NCI-H1417 (cell line): ENCODE measurements at regions not wholly inside any gene's neighbourhood (a gene's known extent, or its start where the extent isn't known, plus 50 kb on each side); places are given as distances from the start of the nearest gene placed in this dataset.
"Not testable (repeated sequence)": the region's sequence is repeated elsewhere in the genome, so short reads cannot be mapped to it uniquely, and the experiment has no call there.

ENCODE experiments used
- DNase-seq, 3 experiments: peaks; one replicate each; lab custom pipeline; 2025; lab: John Stamatoyannopoulos, UW

DNA sequence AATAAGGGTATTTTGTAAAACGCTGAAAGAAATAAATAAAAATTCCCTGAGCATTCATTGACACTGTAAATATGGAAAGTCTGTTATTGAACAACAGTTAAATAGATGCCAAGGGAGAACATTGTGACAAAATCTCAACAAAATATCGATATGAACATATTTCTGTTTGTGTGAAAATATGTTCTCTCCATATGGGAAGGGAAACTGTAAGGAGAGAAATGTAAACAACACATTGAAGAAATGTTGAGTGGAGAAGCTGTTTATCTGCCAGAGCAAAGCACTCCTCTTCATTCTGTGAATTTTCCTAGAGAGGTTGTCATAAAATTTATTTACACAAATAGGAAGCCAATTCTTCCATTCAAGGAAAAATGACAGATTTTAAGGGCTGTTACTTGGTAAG is 57.1 kb upstream of the EOMES start:
- DNase-seq, result no peak

DNA sequence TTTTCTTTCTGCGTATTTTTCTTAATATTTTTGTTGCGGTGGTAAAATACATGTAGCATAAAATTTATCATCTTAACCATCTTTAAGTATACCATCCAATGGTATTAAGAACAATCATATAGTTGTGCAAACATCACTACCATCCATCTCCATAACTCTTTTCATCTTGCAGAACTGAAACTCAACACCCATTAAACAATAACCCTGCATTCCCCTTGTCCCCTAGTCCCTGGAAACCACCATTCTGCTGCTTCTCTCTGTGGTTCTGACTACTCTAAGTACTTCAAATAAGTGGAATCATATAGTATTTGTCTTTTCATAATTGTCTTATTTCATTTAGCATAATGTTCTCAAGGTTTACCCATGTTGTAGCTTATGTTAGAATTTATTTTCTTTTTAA is 67.3 kb upstream of the EOMES start:
- no peak for DNase-seq

DNA sequence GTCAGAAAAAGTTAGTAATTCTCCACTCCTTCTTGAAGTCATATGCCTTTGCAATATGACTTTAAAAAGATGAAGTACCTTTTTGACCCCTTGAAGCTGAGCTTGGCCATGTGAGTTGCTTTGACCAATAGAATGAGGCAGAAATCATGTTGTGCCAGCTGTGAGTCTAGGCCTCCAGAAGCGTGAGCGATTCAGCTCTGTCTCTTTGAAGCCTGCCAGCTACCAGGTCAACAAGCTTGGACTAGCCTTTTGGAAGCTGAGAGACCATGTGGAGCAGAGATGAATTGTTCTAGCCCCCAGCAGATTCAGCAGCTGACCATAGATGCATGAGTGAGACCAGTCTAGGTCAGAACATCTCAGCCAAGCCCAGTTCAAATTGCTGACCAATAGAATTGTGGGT is 69.8 kb upstream of the EOMES start:
- DNase-seq, result no peak

DNA sequence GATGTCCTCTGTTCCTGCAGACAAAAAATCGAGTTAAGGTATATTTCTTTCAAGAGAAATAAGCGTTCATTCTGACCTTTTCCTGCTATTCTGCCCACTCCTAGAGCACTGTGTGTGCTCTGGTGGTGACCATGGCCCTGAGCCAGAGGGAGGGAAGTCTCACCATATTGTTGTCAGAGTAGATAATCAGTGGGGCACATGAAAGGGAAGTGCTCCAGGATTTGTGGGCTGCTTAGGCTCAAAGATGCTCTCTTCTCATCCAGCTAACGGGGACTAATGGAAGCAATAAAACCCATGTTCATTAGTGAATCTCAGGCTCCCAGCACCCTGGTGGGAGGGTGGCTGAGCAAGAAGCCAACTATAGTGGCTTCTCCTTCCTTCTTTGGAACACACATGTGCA is 70.7 kb upstream of the EOMES start:
- no peak for DNase-seq

DNA sequence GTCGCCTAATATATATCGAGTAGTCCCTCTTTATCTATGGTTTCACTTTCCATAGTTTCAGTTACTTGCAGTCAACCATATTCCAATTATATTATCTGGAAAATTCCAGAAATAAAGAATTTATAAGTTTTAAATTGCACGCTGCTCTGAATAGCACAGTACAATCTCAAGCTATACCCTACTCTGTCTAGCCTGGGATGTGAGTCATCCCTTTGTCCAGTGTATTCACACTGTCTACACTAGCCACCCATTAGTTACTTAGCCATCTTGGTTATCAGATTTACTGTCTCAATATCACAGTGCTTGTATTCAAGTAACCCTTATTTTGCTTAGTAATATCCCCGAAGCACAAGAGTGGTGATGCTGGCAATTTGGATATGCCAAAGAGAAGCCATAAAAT is 72.1 kb upstream of the EOMES start:
- DNase-seq, result no peak

DNA sequence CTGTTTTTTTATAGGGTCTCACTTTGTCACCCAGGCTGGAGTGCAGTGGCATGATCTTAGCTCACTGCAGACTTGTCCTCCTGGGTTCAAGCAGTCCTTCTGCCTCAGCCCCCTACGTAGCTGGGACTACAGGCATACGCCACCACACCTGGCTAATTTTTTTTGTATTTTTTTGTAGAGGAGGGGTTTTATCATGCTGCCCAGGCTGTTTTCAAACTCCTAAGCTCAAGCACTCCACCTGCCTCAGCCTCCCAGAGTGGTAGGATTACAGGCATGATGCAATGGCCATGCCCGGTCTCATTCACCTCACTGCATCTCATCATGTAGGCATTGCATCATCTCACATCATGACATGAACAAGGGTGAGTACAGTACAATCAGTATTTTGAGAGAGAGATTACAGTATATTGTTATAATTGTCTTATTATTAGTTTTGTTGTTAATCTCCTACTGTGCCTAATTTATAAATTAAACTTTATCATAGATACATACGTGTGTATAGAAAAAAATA is 74.3 kb upstream of the EOMES start:
- DNase-seq, result no peak

DNA sequence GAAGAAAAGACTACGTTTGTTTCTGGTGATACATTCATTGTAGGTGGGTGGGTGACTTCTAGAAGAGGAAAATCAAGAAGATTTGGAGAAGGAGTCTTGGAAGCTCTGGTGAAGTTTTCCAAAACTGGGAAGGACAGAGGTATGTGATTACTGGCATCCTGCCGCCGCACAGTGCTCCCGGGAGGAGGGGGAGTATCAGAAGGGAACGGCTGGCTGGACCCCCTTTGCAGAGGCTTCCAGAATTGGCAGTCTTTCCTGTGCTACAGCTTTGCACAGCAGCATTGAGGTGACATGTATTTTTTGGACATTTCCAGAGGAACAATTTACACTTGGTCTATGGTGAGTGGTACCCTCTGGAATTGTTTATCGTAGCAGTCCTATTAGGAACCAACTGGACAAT is 75.7 kb upstream of the EOMES start:
- DNase-seq, result no peak

DNA sequence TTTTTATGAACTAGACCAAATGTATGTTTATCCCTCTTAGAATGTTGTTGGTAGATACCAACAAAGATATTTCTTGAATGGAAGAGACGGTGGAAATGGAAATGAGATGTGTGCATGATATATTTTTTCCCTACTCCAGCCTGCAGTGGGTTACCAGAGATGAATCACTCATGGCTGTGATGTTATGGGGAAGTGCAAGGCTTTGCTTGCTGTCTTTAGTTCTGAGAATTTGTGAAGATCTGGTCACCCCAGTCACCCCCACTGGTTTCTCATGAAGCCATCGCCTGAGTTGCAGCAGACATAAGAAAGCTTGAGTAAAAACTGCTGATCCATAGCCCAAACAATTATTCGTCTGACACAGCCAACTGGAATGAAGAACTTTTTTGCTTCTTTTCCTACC is 78.1 kb upstream of the EOMES start:
- DNase-seq, result no peak

DNA sequence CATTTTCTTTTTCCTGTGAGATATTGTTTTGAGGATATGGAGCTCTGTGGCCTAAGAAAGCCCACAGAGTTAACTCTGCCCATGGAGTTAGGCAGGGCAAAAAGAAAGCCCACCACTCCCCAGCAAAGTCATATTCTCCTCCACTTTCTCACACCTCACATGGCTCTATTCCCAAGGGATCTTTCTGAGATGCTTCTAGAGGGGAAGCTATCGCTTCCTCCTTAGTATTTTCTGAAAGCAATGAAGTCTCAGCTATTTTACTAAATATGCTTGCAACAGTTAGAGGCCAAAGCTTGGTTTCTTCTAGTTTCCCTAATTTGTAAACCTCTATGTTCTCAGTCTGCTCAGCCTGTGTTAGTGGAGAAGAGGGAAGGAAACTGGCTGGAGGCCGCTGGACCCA is 80.3 kb upstream of the EOMES start:
- DNase-seq, result no peak

DNA sequence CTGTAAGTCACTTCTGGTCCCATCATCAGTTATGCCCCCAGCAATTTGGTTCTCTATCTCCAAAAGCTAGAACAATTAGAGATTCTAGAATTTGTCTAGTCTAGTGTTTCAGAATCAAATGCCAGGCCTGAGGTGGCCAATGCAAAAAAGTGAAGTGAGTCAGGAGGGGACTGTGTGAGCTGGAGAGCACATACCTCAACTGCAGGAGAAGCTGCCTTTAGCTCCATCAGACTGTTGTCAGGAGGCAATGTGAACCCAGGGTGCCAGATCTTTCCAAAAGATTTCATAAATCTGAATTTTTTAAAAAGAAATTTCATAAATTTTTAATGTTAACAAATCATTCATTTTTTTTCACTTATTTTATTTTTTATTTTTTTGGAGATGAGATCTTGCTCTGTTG is 80.7 kb upstream of the EOMES start:
- DNase-seq, result no peak

DNA sequence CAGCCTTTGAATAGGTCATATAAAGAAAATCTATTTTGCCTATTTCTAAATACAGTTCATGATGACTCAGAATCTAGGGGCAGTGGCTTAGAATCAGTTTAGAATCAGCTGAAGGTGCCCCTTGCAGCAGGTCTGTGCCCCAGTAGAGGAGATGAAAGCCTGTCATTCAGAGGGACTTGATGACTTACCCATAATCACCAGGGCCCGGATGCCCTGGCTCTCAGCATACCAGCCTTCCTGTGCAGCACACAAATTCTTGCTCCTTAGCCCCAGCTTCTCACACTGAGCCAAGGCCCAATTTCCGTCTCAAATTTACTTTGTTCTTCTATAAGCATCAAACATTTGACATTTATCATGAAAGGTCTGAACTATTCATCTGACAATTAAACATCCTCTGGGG is 83.2 kb upstream of the EOMES start:
- DNase-seq, result no peak

DNA sequence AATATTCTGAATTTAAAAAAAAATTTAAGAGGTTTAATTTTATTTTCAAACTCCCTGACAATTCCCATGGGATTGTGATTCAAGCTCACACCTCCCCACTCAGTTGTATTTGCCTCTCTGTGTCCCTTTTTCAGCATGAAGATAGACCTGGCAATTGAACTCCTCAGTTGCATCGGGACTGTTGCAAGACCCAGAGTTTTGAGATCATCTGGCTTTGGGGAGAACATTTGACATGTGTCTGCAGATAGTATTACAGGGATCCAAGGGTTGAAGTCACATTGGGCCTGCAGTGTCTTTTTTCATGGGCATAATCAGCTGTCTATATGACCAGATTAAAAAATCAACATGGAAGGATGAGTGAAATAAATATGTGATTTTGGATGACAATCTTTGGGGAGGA is 91.1 kb upstream of the EOMES start:
- DNase-seq, result no peak

DNA sequence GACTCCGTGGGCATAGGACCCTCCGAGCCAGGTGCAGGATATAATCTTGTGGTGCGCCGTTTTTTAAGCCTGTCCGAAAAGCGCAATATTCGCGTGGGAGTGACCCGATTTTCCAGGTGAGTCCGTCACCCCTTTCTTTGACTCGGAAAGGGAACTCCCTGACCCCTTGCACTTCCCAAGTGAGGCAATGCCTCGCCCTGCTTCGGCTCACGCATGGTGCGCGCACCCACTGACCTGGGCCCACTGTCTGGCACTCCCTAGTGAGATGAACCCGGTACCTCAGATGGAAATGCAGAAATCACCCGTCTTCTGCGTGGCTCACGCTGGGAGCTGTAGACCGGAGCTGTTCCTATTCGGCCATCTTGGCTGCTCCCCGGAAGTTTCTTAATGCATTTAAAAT is 99.5 kb upstream of the EOMES start:
- not testable (repeated sequence) for DNase-seq

DNA sequence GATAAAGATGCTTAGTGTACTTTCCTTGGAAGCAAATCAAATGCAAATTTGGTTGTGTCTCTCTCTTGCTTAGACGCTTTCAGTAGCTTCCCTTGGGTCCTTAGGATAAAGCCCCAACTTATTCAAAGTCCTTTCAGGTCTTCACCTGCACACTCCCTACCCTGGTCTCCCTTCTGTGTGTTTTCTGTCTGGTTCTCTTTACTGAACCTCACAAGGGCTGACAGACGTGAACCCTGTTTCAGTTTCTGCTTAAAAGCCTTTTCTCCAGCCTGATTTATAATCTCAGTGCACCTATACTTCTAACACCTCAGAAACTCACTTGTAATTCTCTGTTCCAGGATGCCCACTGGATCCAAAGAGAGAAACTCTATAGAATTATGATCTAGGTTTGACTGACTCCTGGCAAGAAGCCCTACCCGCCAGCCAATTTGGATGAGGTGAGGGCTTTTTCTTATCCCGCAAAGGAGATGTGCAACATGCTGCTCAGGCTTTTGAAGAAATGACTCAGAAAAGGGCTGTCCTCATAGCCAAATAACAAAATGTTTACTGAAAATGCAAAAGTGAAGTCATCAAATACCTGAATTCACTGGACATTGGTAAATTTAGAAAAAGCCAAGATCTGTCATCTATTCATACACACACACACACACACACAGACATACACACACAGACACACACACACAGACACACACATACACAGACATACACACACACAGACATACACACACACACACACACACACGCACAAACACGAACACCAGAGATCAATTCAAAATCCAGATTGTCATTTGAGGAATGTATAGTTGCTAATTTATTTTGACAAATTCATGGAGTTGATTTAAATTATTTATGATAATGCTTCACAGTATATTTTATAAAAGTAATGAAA is 102.4 kb upstream of the EOMES start:
- no peak for DNase-seq

DNA sequence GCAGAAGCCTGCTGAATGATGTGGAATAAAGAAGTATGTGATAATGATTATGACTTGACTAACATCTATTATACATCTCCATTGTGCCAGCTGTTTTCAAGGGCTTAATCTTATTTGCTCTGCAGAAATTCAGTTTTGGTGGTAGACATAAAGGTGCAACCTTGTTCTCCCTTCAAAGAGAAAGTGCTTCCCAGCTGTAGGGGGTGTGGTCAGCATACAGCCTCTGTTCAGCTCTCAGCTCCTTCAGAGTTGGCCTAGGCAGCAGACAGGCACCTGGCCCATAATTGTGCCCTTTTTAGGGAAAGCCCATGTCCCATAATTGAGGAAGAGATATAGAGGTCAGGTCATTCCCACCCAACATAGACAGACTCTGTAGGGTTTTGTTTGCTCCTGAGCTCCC is 104.3 kb upstream of the EOMES start:
- DNase-seq, result peak in 1 of 3 experiments; percentile 7

DNA sequence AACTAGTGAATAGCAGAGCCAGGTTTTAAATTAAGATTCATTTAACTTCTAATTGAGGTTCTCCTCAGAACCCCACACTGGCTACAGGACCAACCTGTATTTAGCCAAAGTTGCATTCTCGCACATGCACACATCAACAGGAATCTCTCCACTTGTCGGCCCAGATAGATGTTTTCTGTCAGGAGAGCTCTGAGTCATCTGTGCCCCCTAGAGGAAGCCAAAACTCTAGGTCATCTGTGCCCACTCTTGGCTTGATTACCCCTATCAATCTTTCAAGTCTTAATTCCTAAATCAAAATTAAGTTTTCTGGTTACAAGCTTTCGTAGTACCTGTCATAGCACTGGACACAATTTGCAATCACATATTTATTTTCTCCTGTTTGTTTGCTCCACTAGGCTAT is 104.9 kb upstream of the EOMES start:
- no peak for DNase-seq

DNA sequence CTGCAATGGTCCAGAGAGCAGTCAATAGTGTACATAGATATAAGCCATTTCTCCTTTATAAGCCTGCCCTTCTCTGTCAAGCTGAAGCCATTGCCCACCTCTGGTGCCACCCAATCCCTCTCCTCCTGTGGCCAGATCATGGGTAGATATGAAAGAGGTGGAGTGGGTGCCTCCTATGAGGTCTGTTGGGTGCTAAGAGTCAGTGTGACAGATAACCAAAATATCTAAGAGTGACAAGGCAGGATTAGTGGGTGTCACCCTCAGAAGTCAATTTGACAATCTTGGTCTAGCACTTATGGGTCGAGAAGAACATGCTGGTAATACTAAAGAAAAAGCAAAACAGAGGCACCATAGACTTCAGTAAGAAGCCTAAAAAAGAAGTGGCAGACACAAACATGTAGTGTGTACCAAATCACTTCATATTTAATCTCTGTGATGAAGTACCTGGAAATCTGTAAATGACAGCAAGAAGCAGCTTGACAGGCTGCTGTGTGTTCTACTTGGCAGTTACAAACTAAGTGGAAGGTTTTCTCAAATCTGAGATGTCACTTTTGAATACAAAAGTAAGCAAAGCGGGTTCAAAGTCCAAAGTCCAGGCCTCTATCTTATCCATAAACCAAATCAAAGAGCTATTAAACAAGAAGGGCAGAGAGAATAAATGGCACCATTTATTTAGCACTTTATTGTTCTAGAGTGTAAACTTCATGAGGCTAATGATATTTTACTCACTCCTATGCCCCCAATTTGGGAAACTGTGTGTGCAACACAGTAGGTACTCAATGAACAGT is 118.9 kb upstream of the EOMES start:
- DNase-seq, result no peak

DNA sequence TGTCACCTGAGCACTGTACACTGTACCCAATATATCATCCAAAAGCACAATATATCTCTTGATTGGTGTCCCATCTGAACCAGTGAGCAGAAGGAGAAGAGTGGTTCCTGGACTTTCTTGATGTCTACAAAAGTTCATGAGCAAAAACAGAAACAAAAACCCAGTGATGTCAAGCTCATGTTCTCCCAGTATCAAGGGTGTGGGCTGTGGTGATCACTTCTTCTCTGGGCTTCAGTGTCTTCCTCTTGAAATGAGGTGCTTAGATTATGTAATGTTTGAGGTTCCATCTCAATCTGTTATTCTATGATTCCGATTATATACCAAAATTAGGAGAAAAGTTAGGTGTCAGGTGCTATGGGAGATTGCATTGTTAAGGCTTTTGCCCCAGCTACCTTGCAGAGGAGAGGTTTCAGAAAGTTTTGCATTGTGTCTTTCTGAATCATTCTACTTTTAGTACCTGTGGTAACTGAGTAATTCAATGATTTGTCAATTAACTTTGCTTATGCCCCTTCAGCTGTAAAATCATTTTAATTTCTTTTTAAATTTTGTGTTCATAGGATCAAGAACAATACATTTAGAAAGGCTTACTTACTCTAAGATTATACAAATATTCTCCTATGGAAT is 122.0 kb upstream of the EOMES start:
- no peak for DNase-seq

DNA sequence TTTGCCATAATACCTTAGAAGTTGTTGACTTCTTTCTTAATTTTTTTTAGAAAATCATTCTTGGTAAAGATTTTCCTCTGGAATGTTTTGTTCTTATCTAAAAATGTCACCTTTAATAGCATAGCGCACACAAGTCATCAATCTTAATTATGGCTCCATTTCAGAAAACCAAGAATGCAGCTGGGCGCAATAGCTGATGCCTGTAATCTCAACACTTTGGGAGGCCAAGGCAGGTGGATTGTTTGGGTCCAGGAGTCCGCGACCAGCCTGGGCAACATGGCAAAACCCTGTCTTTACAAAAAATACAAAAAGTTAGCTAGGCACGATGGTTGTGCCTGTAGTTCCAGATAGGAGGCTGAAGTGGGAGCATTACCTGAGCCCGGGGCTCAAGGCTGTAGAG is 125.6 kb upstream of the EOMES start:
- no peak for DNase-seq

DNA sequence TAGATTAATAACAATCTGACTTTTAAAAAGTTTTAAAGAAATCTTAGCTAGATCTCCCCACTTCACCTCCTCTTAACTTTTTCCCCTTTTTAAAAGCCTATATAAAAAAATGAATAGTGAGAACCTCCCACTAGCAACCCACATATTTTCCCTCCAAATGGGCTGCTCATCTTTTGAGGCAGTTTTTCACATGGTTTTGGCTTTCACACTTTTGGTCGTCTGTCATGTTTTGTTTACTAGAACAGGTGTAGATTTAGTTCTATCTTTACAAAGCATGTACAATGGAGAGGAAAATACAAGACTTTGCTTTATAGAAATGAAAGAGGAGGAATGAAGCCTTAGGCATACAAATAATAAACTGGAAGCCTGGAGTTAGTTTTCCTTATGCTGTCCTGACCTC is 126.7 kb upstream of the EOMES start:
- no peak for DNase-seq

DNA sequence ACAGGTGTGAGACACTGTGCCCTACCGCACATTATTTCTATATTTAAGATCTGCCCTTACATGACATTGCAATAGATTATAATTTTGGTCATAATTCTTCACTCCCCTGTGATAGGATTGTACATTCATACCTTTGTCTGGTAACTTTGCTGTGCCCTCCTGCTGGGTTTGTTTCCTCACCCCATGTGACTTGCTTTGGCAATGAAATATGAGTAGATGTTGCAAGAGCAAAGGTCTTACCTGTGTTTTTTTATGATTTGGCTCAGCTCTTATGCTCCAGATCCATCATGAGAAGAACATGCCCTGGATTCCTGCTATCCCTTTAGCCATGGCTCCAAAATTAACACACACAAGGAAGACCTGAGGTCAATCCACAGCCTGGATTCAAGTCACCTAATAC is 137.7 kb upstream of the EOMES start:
- DNase-seq, result peak in 1 of 3 experiments; percentile 18
